ENCODE measurements at regions not wholly inside any gene's neighbourhood (a gene's known extent, or its start where the extent isn't known, plus 50 kb on each side); places are given as distances from the start of the nearest gene placed in this dataset.

- Histone ChIP-seq H3K36me3 (replicated peaks in 1 of 2) (no peaks in the 10 kb centered on the region), H3K9me3 (replicated peaks in 1 of 3) (no peaks in the 10 kb centered on the region), H3K27ac (no peak overlapping the region), H3K4me3 (no peak overlapping the region), H3K4me1 (replicated peaks in 1 of 2) (no peaks in the 10 kb centered on the region), H3K27me3 (no peaks in the 10 kb centered on the region)
- intact Hi-C loops (cut with DNase I): no loop called here
- 35 to 53% (median 42%) methylated on average over 2 of the region's 2 CpGs for WGBS, 4 donors
- TF ChIP-seq, protein P1, sequence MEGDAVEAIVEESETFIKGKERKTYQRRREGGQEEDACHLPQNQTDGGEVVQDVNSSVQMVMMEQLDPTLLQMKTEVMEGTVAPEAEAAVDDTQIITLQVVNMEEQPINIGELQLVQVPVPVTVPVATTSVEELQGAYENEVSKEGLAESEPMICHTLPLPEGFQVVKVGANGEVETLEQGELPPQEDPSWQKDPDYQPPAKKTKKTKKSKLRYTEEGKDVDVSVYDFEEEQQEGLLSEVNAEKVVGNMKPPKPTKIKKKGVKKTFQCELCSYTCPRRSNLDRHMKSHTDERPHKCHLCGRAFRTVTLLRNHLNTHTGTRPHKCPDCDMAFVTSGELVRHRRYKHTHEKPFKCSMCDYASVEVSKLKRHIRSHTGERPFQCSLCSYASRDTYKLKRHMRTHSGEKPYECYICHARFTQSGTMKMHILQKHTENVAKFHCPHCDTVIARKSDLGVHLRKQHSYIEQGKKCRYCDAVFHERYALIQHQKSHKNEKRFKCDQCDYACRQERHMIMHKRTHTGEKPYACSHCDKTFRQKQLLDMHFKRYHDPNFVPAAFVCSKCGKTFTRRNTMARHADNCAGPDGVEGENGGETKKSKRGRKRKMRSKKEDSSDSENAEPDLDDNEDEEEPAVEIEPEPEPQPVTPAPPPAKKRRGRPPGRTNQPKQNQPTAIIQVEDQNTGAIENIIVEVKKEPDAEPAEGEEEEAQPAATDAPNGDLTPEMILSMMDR (IDR thresholded peaks at IDR 0.05): no peak
- TF ChIP-seq POLR2A (IDR thresholded peaks at IDR 0.05): no peak
- DNase-seq: no peak
Measured at GRCh38 chr15:37370941-37371340, 270.6 kb upstream of the MEIS2 start.

GRCh38 chr15:37372064-37372463 lies 271.7 kb upstream of the MEIS2 start:
- 45 to 62% (median 51%) methylated on average over 6 of the region's 6 CpGs for WGBS, 4 donors

GRCh38 chr15:37375519-37375918 lies 275.2 kb upstream of the MEIS2 start:
- Histone ChIP-seq H3K36me3 (replicated peaks in 1 of 2) (no peaks in the 10 kb centered on the region), H3K27me3 (no peaks in the 10 kb centered on the region), H3K27ac (no peak overlapping the region), H3K4me3 (no peak overlapping the region), H3K4me1 (replicated peaks in 1 of 2) (no peaks in the 10 kb centered on the region), H3K9me3 (replicated peaks in 1 of 3) (no peaks in the 10 kb centered on the region)
- intact Hi-C loops (cut with DNase I): no loop called here
- 32 to 48% (median 38%) methylated on average over 3 of the region's 3 CpGs for WGBS, 4 donors
- no peak for DNase-seq
- TF ChIP-seq, protein P1 (IDR thresholded peaks at IDR 0.05): no peak
- TF ChIP-seq POLR2A (IDR thresholded peaks at IDR 0.05): no peak

More at GRCh38 chr15:37372064-37372463, 271.7 kb upstream of the MEIS2 start:
- no peak overlapping the region for H3K27ac ChIP-seq
- no peak for DNase-seq
- H3K4me3 ChIP-seq: no peak overlapping the region
- H3K27me3 ChIP-seq: no peaks in the 10 kb centered on the region
- intact Hi-C loops (cut with DNase I): no loop called here
- no peaks in the 10 kb centered on the region for H3K4me1 ChIP-seq (replicated peaks in 1 of 2)
- no peaks in the 10 kb centered on the region for H3K9me3 ChIP-seq (replicated peaks in 1 of 3)
- H3K36me3 ChIP-seq (replicated peaks in 1 of 2): no peaks in the 10 kb centered on the region
- TF ChIP-seq, protein P1 (IDR thresholded peaks at IDR 0.05): no peak
- no peak for TF ChIP-seq POLR2A (IDR thresholded peaks at IDR 0.05)

GRCh38 chr15:37377428-37377827 lies 277.1 kb upstream of the MEIS2 start:
- DNase-seq: no peak
- intact Hi-C loops (cut with DNase I): no loop called here
- Histone ChIP-seq H3K4me3 (no peak overlapping the region), H3K27ac (no peak overlapping the region), H3K36me3 (replicated peaks in 1 of 2) (no peaks in the 10 kb centered on the region), H3K9me3 (replicated peaks in 1 of 3) (no peaks in the 10 kb centered on the region), H3K4me1 (replicated peaks in 1 of 2) (no peaks in the 10 kb centered on the region), H3K27me3 (no peaks in the 10 kb centered on the region)
- 84 to 87% (median 86%) methylated on average over 2 of the region's 2 CpGs for WGBS, 4 donors
- TF ChIP-seq, protein P1 (IDR thresholded peaks at IDR 0.05): no peak
- TF ChIP-seq POLR2A (IDR thresholded peaks at IDR 0.05): no peak
